ENCODE measurements at regions not wholly inside any gene's neighbourhood (a gene's known extent, or its start where the extent isn't known, plus 50 kb on each side); places are given as distances from the start of the nearest gene placed in this dataset.

DNA sequence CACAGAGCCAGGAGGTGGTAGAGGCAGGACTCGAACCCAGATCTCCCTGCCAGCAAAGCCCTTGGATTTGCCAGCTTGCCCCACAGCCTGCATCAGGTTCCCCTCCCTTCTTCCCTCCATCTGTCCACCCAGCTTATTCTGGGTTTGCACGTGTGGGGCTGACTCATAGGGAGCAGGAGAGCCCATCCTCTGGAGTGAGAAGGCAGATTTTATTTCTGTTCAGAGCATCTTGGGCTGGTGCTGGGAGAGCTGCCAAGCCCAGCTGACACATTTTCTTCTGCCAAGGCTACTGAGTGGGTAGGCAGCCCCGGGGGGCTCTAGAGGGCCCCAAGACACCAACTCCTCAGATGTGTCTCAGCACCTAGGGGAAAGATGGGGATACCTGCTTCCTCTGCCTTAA is 106.3 kb upstream of the CRHR1 start:
- H2AFZ ChIP-seq (ENCODE audit: low read depth, low read length), result no peak overlapping the region
- no peak overlapping the region for H3K4me3 ChIP-seq (replicated peaks in 1 of 3; ENCODE audit: insufficient read depth in 1 of 3, low read depth in 1 of 3, low read length in 3 of 3)
- no peaks in the 10 kb centered on the region for H3K9me1 ChIP-seq (replicated peaks; ENCODE audit: control insufficient read depth, extremely low read depth, insufficient read depth, low read length)
- dilution Hi-C loops (cut with MboI; ENCODE audit: extremely low pct_ligation_motif_present, low sequenced_read_pairs) (no loop called here), intact Hi-C loops (cut with micrococcal nuclease) (no loop called here)
- H3K36me3 ChIP-seq (ENCODE audit: control insufficient read depth in 2 of 2, extremely low read depth in 1 of 2, insufficient read depth in 2 of 2, low read length in 2 of 2), result no peaks in the 10 kb centered on the region
- POLR2A ChIA-PET, result no interaction called here
- no peak for TF ChIP-seq JUN (IDR thresholded peaks at IDR 0.05; ENCODE audit: borderline replicate concordance, insufficient read depth, insufficient read length, low read depth)
- no peak overlapping the region for H3K9ac ChIP-seq (replicated peaks; ENCODE audit: extremely low read depth, insufficient read depth, low read length)
- CTCF ChIA-PET, result no interaction called here
- H4K20me1 ChIP-seq (replicated peaks; ENCODE audit: control insufficient read depth, extremely low read depth, insufficient read depth, low read length), result no peaks in the 10 kb centered on the region
- DNase-seq (ENCODE audit: low read depth, low spot score) (no peak), FAIRE-seq (no peak)
- H3K27ac ChIP-seq (ENCODE audit: insufficient read depth, low read depth, low read length), result no peak overlapping the region
- H3K4me2 ChIP-seq (ENCODE audit: insufficient read depth, low read length), result no peak overlapping the region
- no TSS peak for BruUV-seq (replicated peaks)
- no peaks in the 10 kb centered on the region for H3K79me2 ChIP-seq (ENCODE audit: control insufficient read depth, insufficient read depth, low read length)
- peaks cover 0 to 3% of the 10 kb centered on the region in 2 experiments for H3K27me3 ChIP-seq (ENCODE audit: control insufficient read depth in 2 of 2, insufficient read depth in 2 of 2, low read length in 2 of 2)
- no peaks in the 10 kb centered on the region for H3K9me3 ChIP-seq (replicated peaks; ENCODE audit: control insufficient read depth, insufficient read depth, low read length)
- no peaks in the 10 kb centered on the region for H3K4me1 ChIP-seq (ENCODE audit: control insufficient read depth, extremely low read depth, insufficient read depth, low read length)

DNA sequence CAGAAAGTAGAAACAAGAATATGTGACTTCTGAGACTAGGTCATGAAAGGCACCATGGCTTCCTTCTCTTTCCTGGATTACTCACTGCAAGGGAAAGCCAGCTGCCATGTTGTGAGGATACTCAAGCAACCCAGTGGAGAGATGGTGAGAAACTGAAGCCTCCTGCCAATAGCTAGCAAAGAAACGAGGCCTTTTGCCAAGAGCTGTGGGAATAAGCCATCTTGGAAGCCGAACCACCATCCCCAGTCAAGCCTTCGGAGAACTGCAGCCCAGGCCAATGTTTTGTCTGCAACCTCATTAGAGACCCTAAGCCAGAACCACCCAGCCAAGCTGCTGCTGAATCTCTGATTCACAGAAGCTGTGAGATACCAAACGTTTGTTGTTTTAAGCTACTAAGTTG is 104.7 kb upstream of the CRHR1 start:
- H3K79me2 ChIP-seq (ENCODE audit: control insufficient read depth, insufficient read depth, low read length), result no peaks in the 10 kb centered on the region
- no peaks in the 10 kb centered on the region for H3K4me1 ChIP-seq (ENCODE audit: control insufficient read depth, extremely low read depth, insufficient read depth, low read length)
- BruUV-seq (replicated peaks), result no TSS peak
- DNase-seq (ENCODE audit: low read depth, low spot score), result no peak
- no peak overlapping the region for H3K9ac ChIP-seq (replicated peaks; ENCODE audit: extremely low read depth, insufficient read depth, low read length)
- POLR2A ChIA-PET, result no interaction called here
- H3K4me3 ChIP-seq (replicated peaks in 1 of 3; ENCODE audit: insufficient read depth in 1 of 3, low read depth in 1 of 3, low read length in 3 of 3), result no peak overlapping the region
- TF ChIP-seq CTCF (IDR thresholded peaks at IDR 0.05; ENCODE audit: extremely low read depth in 1 of 2, insufficient read depth in 1 of 2, low read depth in 1 of 2, low read length in 2 of 2) (no peak), JUN (IDR thresholded peaks at IDR 0.05; ENCODE audit: borderline replicate concordance, insufficient read depth, insufficient read length, low read depth) (no peak), EZH2 (IDR thresholded peaks at IDR 0.05; ENCODE audit: borderline replicate concordance, low read depth, low read length, severe bottlenecking) (no peak), GATA2 (IDR thresholded peaks at IDR 0.05; ENCODE audit: insufficient read depth, insufficient read length, low read depth, low read length) (no peak), MYC (IDR thresholded peaks at IDR 0.05; ENCODE audit: low read depth, low read length) (no peak), FOS (IDR thresholded peaks at IDR 0.05; ENCODE audit: borderline replicate concordance, insufficient read depth, low read length) (no peak), POLR2AphosphoS5 (IDR thresholded peaks at IDR 0.05; ENCODE audit: insufficient read depth, low read depth, low read length) (no peak), POLR2A (IDR thresholded peaks at IDR 0.05; ENCODE audit: low read depth, low read length) (no peak)
- TF ChIP-seq, protein P1, sequence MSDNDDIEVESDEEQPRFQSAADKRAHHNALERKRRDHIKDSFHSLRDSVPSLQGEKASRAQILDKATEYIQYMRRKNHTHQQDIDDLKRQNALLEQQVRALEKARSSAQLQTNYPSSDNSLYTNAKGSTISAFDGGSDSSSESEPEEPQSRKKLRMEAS (IDR thresholded peaks at IDR 0.05; ENCODE audit: insufficient read depth, insufficient read length), result no peak
- dilution Hi-C loops (cut with MboI; ENCODE audit: extremely low pct_ligation_motif_present, low sequenced_read_pairs) (no loop called here), intact Hi-C loops (cut with micrococcal nuclease) (no loop called here)
- FAIRE-seq, result no peak
- H3K36me3 ChIP-seq (ENCODE audit: control insufficient read depth in 2 of 2, extremely low read depth in 1 of 2, insufficient read depth in 2 of 2, low read length in 2 of 2), result no peaks in the 10 kb centered on the region
- no peak overlapping the region for H2AFZ ChIP-seq (ENCODE audit: low read depth, low read length)
- H4K20me1 ChIP-seq (replicated peaks; ENCODE audit: control insufficient read depth, extremely low read depth, insufficient read depth, low read length), result no peaks in the 10 kb centered on the region
- H3K27ac ChIP-seq (ENCODE audit: insufficient read depth, low read depth, low read length), result no peak overlapping the region
- no peaks in the 10 kb centered on the region for H3K9me1 ChIP-seq (replicated peaks; ENCODE audit: control insufficient read depth, extremely low read depth, insufficient read depth, low read length)
- H3K4me2 ChIP-seq (ENCODE audit: insufficient read depth, low read length), result no peak overlapping the region
- CTCF ChIA-PET, result interaction anchor here (1.2 kb wide), 1 partner anchor 39 kb away, joined by 4 read pairs; no protein-coding TSS in a partner anchor
- peaks cover 0 to 3% of the 10 kb centered on the region in 2 experiments for H3K27me3 ChIP-seq (ENCODE audit: control insufficient read depth in 2 of 2, insufficient read depth in 2 of 2, low read length in 2 of 2)
- no peaks in the 10 kb centered on the region for H3K9me3 ChIP-seq (replicated peaks; ENCODE audit: control insufficient read depth, insufficient read depth, low read length)
